Stimulated activated CD8-positive, alpha-beta memory T cell treated with anti-CD3 and anti-CD28 coated beads, Interleukin-12 subunit alpha, Interleukin-12 subunit beta, amount 100 ng/mL, for 4 hours (primary cell): ENCODE measurements at regions not wholly inside any gene's neighbourhood (a gene's known extent, or its start where the extent isn't known, plus 50 kb on each side); places are given as distances from the start of the nearest gene placed in this dataset.
"Not testable (repeated sequence)": the region's sequence is repeated elsewhere in the genome, so short reads cannot be mapped to it uniquely, and the experiment has no call there.

ENCODE experiments used
- DNase-seq: peaks from one replicate; pipeline ENCODE4 v3.0.0-alpha.2; 2020; ENCODE audit warnings: low read depth

GRCh38 chr17:74118504-74118903 is 85.0 kb upstream of the RPL38 start:
- no peak for DNase-seq

GRCh38 chr17:74119049-74119580 is 84.4 kb upstream of the RPL38 start:
- DNase-seq: no peak

GRCh38 chr17:74119965-74120364 is 83.5 kb upstream of the RPL38 start:
- DNase-seq: no peak

GRCh38 chr17:74123350-74123749 is 80.1 kb upstream of the RPL38 start:
- no peak for DNase-seq

- DNase-seq: no peak
Measured at GRCh38 chr17:74123866-74124444, 79.5 kb upstream of the RPL38 start.

- no peak for DNase-seq
Measured at GRCh38 chr17:74125156-74125555, 78.3 kb upstream of the RPL38 start.

GRCh38 chr17:74126179-74126900 is 77.1 kb upstream of the RPL38 start:
- DNase-seq: no peak

- DNase-seq: no peak
Measured at GRCh38 chr17:74126959-74127358, 76.5 kb upstream of the RPL38 start.

- no peak for DNase-seq
Measured at GRCh38 chr17:74128456-74129211, 74.8 kb upstream of the RPL38 start.

- DNase-seq: not testable (repeated sequence)
Measured at GRCh38 chr17:74129800-74130199, 73.7 kb upstream of the RPL38 start.

GRCh38 chr17:74130276-74130675 is 73.2 kb upstream of the RPL38 start:
- no peak for DNase-seq

GRCh38 chr17:74130841-74131240 is 72.6 kb upstream of the RPL38 start:
- no peak for DNase-seq

- no peak for DNase-seq
Measured at GRCh38 chr17:74132354-74132753, 71.1 kb upstream of the RPL38 start.

- no peak for DNase-seq
Measured at GRCh38 chr17:74133740-74134139, 69.7 kb upstream of the RPL38 start.

GRCh38 chr17:74134234-74134633 is 69.2 kb upstream of the RPL38 start:
- not testable (repeated sequence) for DNase-seq

- DNase-seq: no peak
Measured at GRCh38 chr17:74134991-74135390, 68.5 kb upstream of the RPL38 start.

GRCh38 chr17:74135391-74136167 is 67.9 kb upstream of the RPL38 start:
- DNase-seq: no peak

GRCh38 chr17:74137416-74137815 is 66.1 kb upstream of the RPL38 start:
- DNase-seq: no peak

GRCh38 chr17:74139120-74139519 is 64.4 kb upstream of the RPL38 start:
- DNase-seq: no peak

- no peak for DNase-seq
Measured at GRCh38 chr17:74140282-74140681, 63.2 kb upstream of the RPL38 start.

- DNase-seq: no peak
Measured at GRCh38 chr17:74141612-74142011, 61.9 kb upstream of the RPL38 start.

- DNase-seq: not testable (repeated sequence)
Measured at GRCh38 chr17:74143318-74143717, 60.2 kb upstream of the RPL38 start.
